AG09319 (cell line): ENCODE measurements at regions not wholly inside any gene's neighbourhood (a gene's known extent, or its start where the extent isn't known, plus 50 kb on each side); places are given as distances from the start of the nearest gene placed in this dataset.
"Not testable (repeated sequence)": the region's sequence is repeated elsewhere in the genome, so short reads cannot be mapped to it uniquely, and the experiment has no call there.

Experiments used
- DNase-seq: peaks from one replicate; pipeline ENCODE4 v3.0.0-alpha.2; 2010; ENCODE audit warnings: low read depth; ENCODE audit errors: extremely low read depth
- TF ChIP-seq, protein P1 (sequence below): IDR thresholded peaks from 2 replicates; pipeline ENCODE4 v1.5.1; 2011; ENCODE audit warnings: low read depth, mild to moderate bottlenecking, inconsistent platforms, low read length, moderate library complexity

DNA sequence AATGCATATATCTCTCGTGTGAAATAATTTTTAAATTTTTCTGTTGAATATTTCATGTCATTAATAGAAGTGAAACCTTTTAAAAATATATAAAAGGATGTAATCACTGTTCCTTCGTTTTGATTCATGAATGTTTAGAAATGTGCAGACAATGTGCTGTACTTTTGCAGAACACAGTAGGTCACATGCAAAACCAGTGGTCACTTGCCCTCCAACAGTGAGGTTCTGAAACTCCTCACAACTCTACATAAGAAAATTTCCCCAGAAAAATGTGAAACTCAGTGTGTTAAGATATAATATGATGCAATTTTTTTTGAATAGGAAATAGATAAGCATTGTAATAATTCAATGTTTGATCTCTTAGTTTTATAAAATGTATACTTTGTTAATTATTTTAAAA lies 747.7 kb upstream of the CDH18 start:
- not testable (repeated sequence) for DNase-seq

DNA sequence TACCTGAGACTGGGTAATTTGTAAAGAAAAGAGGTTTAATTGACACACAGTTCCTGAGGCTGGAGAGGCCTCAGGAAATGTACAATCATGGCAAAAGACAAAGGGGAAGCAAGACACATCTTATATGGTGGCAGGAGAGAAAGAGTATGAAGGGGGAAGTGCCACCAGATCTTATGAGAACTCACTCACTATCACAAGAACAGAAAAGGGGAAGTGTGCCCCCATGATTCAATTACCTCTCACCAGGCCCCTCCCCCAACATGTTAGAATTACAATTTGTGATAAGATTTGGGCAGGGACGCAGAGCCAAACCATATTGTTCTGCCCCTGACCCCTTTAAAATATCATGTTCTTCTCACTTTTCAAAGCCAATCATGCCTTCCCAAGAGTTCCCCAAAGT lies 744.2 kb upstream of the CDH18 start:
- not testable (repeated sequence) for DNase-seq

DNA sequence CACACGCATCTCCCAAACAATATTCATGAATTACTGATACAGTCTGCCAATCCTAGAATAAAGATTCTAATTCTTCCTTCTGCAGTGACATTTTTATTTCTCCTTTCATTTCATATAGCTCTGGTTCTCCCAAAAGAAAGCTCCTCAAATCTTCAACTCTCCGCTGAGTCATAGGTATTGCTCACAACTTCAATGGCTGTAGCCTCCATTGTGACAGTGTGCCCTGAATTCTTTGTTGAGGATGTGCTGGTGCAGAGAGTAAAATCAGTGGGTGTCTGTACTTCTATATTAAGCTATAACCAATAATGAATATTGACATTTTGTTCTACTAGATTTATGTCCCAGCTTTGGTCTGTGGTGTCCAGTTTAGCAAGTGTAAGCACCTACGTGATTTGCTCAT lies 733.3 kb upstream of the CDH18 start:
- not testable (repeated sequence) for DNase-seq

DNA sequence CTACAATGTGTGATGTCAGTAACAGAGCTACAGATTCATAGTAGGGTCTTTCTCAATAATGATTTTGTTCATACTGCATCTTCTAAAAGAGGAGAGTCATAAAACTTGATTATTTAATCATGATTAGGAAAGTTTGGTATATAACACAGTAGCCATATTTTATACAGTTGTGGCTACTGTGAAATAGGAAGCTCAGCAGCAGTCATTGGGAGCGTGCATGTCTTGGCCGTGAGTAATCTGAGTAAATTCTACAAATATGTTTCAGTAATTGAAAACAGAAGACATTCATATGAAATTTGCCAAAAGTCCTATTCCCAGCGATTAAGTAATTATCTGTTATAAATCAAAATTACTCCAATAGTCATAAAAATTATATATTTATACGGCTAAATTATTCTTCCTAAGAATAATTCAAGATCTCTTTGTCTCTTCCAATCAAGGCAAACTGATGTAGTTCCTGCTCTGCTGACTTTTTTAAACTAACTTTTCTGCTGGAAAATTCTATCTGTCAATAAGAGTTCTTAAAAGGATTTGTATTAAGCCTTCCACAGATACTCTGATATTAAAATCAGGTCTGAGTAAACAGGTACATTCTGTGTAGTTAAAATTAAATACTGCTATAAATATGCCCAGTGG lies 723.6 kb upstream of the CDH18 start:
- not testable (repeated sequence) for DNase-seq

DNA sequence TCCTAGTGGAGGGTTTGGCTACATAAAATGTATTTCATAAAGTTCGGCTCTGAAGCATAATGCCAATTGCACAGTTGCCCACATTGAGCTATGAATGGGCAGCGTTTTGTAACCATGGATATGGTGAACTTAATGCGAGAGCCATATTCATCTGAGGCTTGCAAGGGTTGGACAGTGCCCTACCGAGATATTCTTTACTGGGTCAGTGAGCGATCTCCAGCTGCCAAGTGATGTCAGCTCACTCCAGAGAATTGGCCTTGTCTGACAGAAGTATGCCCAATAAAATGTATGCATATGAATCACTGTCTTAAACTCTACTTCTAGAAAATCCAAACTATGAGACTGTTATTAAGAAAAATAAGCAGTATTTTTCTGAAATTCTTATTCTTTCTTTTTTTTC lies 719.6 kb upstream of the CDH18 start:
- DNase-seq: not testable (repeated sequence)

DNA sequence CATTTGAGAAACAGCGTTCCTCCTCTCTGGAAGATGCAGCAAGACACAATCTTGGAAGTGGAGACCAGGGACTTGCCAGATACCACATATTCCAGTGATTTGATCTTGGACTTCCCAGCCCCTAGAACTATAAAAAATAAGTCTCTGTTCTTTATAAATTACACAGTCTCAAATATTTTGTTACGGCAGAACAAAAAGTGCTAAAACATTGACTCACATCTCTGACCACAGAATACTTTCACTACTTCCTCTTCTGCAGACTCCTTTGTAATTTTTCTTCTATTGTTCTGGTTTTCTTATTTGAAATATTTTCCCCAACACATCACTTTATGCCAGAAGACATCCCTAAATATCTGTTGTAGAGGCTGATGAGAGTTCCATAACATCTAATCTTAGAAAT lies 706.1 kb upstream of the CDH18 start:
- TF ChIP-seq, protein P1, sequence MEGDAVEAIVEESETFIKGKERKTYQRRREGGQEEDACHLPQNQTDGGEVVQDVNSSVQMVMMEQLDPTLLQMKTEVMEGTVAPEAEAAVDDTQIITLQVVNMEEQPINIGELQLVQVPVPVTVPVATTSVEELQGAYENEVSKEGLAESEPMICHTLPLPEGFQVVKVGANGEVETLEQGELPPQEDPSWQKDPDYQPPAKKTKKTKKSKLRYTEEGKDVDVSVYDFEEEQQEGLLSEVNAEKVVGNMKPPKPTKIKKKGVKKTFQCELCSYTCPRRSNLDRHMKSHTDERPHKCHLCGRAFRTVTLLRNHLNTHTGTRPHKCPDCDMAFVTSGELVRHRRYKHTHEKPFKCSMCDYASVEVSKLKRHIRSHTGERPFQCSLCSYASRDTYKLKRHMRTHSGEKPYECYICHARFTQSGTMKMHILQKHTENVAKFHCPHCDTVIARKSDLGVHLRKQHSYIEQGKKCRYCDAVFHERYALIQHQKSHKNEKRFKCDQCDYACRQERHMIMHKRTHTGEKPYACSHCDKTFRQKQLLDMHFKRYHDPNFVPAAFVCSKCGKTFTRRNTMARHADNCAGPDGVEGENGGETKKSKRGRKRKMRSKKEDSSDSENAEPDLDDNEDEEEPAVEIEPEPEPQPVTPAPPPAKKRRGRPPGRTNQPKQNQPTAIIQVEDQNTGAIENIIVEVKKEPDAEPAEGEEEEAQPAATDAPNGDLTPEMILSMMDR: no peak
- no peak for DNase-seq

DNA sequence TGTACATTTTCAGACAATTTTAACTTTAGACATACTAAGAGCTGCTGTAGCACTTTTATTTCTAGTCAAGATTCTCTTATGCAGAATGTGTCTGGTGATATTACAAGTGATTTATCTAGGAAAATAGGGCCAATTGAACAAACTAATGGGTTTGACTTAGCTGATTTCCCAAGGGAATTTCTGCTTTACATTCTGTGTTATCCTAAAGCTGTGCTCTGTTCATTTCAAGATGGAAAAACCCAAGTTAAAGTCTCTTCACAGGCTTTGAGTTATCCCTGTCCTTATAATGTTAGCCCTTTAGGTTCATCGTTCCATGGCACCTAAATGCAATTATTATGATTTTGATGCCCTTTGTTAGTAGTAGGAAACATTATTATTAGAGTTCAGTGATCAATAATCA lies 704.9 kb upstream of the CDH18 start:
- no peak for DNase-seq
- TF ChIP-seq, protein P1: no peak

DNA sequence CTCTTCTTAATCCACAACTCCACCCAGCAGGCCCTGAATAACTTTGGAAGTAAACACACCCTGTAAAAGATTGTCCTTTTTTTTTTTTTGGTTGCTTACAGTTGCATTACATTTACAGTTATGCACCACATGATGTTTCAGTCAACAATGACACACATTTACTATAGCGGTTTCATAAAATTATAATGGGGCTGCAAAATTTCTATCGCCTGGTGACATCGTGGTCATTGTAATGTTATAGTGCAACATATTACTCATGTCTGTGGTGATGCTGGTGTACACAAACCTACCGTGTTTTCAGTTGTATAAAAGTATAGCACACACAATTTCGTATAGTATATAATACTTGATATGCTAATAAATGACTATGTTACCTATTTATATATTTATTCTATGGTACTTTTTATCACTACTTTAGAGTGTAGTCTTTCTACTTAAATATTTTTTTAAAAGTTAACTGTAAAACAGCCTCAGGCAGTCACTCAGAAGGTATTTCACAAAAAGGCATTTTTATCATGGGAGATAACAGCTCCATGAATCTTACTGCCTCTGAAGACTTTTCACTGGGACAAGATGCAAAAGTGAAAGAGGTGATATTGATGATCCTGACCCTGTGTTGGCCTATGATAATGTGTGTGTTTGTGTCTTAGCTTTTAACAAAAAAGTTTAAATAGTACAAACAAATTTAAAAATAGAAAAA lies 695.4 kb upstream of the CDH18 start:
- TF ChIP-seq, protein P1: no peak
- DNase-seq: no peak

DNA sequence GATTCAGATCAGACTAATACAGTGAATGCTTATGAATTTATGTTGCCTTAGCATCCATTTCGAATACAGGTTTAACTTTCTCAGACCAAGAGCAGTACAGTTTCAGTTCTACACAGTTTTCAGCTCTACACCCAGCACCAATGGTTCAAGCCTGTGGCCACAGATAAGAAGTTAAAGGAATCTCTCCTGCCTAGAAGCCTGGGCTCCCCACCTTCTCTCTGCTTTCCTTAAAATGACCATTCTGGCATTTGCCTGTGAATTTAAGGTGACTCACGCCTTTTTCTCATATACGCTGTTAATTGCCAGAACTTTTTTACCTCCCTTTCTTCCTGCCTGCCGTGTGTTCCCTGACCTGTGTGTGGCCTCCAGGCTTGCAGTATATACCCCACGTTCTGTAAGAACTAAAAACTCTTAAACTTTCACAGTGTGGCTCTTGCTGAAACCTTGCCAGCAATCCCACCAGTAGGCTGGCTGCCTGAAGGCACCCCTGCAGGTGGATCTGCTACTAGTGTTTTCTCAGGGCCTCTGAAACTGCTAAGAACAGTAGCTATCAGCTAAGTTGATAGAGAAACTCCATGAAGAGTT lies 692.8 kb upstream of the CDH18 start:
- TF ChIP-seq, protein P1: no peak
- no peak for DNase-seq

DNA sequence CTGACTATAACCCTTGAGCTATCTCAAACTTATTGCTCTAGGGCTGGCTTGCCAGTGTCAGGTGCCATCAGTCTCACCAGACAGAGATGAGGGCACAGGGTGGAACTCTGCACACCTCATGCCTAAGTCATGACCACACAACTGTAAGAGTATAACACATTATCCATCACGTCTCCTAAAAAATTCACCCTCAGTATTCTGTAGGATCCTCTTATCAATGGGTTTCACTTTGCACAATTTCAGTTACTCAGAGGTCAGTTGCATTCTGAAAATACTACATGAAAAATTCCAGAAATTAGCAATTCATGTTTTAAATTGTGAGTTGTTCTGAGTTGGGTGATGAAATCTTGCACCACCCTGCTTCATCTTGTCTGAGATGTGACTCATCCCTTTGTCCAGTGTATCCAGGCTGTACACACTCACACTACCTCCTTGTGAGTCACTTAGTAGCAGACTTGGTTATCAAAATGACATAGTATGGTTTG lies 690.9 kb upstream of the CDH18 start:
- no peak for DNase-seq
- TF ChIP-seq, protein P1: no peak
